Ureter (tissue), 1 donor: ENCODE measurements at regions not wholly inside any gene's neighbourhood (a gene's known extent, or its start where the extent isn't known, plus 50 kb on each side); places are given as distances from the start of the nearest gene placed in this dataset.

Source experiments
- DNase-seq: peaks from one replicate; pipeline ENCODE4 v3.0.0-alpha.2; 2020; ENCODE audit warnings: low spot score
- donor health status: DM: yes; HTN: yes; CAD: no.

GRCh38 chr2:65845442-65846182 lies 413.2 kb upstream of the SPRED2 start:
- no peak for DNase-seq

- no peak for DNase-seq
Measured at GRCh38 chr2:65842104-65842503, 409.7 kb upstream of the SPRED2 start.

GRCh38 chr2:65835975-65836549 lies 403.7 kb upstream of the SPRED2 start:
- no peak for DNase-seq

- DNase-seq: no peak
Measured at GRCh38 chr2:65834771-65835475, 402.5 kb upstream of the SPRED2 start.

GRCh38 chr2:65834062-65834461 lies 401.7 kb upstream of the SPRED2 start:
- no peak for DNase-seq

GRCh38 chr2:65831509-65831908 lies 399.1 kb upstream of the SPRED2 start:
- DNase-seq: no peak

- no peak for DNase-seq
Measured at GRCh38 chr2:65826567-65826966, 394.2 kb upstream of the SPRED2 start.

GRCh38 chr2:65823511-65823910 lies 391.1 kb upstream of the SPRED2 start:
- no peak for DNase-seq

- DNase-seq: no peak
Measured at GRCh38 chr2:65820454-65820853, 388.1 kb upstream of the SPRED2 start.

- no peak for DNase-seq
Measured at GRCh38 chr2:65819963-65820362, 387.6 kb upstream of the SPRED2 start.

- no peak for DNase-seq
Measured at GRCh38 chr2:65818873-65819451, 386.6 kb upstream of the SPRED2 start.

- DNase-seq: no peak
Measured at GRCh38 chr2:65813631-65814173, 381.3 kb upstream of the SPRED2 start.

- DNase-seq: no peak
Measured at GRCh38 chr2:65812887-65813286, 380.5 kb upstream of the SPRED2 start.

- DNase-seq: no peak
Measured at GRCh38 chr2:65807942-65808341, 375.5 kb upstream of the SPRED2 start.

- no peak for DNase-seq
Measured at GRCh38 chr2:65804777-65805176, 372.4 kb upstream of the SPRED2 start.

- DNase-seq: no peak
Measured at GRCh38 chr2:65802298-65802942, 370.0 kb upstream of the SPRED2 start.

GRCh38 chr2:65800998-65801397 lies 368.6 kb upstream of the SPRED2 start:
- DNase-seq: no peak

- no peak for DNase-seq
Measured at GRCh38 chr2:65799141-65799854, 366.9 kb upstream of the SPRED2 start.

GRCh38 chr2:65798641-65799040 lies 366.2 kb upstream of the SPRED2 start:
- DNase-seq: no peak

GRCh38 chr2:65794994-65795393 lies 362.6 kb upstream of the SPRED2 start:
- DNase-seq: no peak

GRCh38 chr2:65791404-65791975 lies 359.1 kb upstream of the SPRED2 start:
- no peak for DNase-seq
